Aorta (tissue), 5 donors: ENCODE measurements at regions not wholly inside any gene's neighbourhood (a gene's known extent, or its start where the extent isn't known, plus 50 kb on each side); places are given as distances from the start of the nearest gene placed in this dataset.

Experiments used
- ATAC-seq: fragments of 200-7000 bp; cut with Tn5 transposase; one replicate; pipeline ENCODE4 v1.9.1; 2022; ENCODE audit warnings: moderate library complexity; ENCODE audit not compliant: low FRiP score
- DNase-seq, 2 donors: peaks; one replicate each; pipeline ENCODE4 v3.0.0-alpha.2; 2020
- H3K27ac ChIP-seq, 2 donors: one replicate each; pipeline ENCODE4 v1.5.1; 2013; ENCODE audit warnings: low read length in 2 of 2, mild to moderate bottlenecking in 2 of 2, moderate library complexity in 2 of 2, control low read depth in 1 of 2, inconsistent platforms in 1 of 2, low read depth in 1 of 2
- H3K27me3 ChIP-seq, 2 donors: one replicate each; pipeline ENCODE4 v1.6.1; 2013; ENCODE audit warnings: control low read depth in 1 of 2, low read length in 1 of 2, mild to moderate bottlenecking in 1 of 2, moderate library complexity in 1 of 2; ENCODE audit not compliant: insufficient read depth in 2 of 2, control insufficient read depth in 1 of 2
- H3K36me3 ChIP-seq, 2 donors: one replicate each; pipeline ENCODE4 v1.6.1; 2013; ENCODE audit warnings: control low read depth in 1 of 2, low read length in 1 of 2, mild to moderate bottlenecking in 1 of 2; ENCODE audit not compliant: insufficient read depth in 2 of 2, control insufficient read depth in 1 of 2
- H3K4me1 ChIP-seq, 2 donors: one replicate each; pipeline ENCODE4 v1.6.1; 2013; ENCODE audit warnings: low read length in 2 of 2, control low read depth in 1 of 2, mild to moderate bottlenecking in 1 of 2, moderate library complexity in 1 of 2; ENCODE audit not compliant: insufficient read depth in 2 of 2, control insufficient read depth in 1 of 2
- H3K4me3 ChIP-seq, 2 donors: one replicate each; pipeline ENCODE4 v1.5.1; 2013; ENCODE audit warnings: low read length in 2 of 2, control low read depth in 1 of 2, mild to moderate bottlenecking in 1 of 2
- H3K9me3 ChIP-seq: one replicate; pipeline ENCODE4 v1.6.1; 2013; ENCODE audit warnings: mild to moderate bottlenecking, low read length; ENCODE audit not compliant: control insufficient read depth
- WGBS, 2 donors: extraction: QIAGEN DNeasy Blood & Tissue Kit; methylation state at CpG; one replicate each; pipeline ENCODE4 v1.1.7; 2013; 5-methylcytosine and 5-hydroxymethylcytosine counted together
- intact Hi-C, 2 donors: fragments of 100-400 bp; cut with DNase I; formaldehyde crosslinking; loops; one replicate each; pipeline versions ENCODE4 v1.14.2 to v1.15.0; 2022
- donor health status: healthy with polysubstance abuse.
- donor health status: Bipolar disorder and iron deficiency.
- donor health status: DM: no; HTN: no; CAD: no.
- donor health status: DM: no; HTN: no; CAD: no.
- donor health status: DM: yes; HTN: yes; CAD: no.

DNA sequence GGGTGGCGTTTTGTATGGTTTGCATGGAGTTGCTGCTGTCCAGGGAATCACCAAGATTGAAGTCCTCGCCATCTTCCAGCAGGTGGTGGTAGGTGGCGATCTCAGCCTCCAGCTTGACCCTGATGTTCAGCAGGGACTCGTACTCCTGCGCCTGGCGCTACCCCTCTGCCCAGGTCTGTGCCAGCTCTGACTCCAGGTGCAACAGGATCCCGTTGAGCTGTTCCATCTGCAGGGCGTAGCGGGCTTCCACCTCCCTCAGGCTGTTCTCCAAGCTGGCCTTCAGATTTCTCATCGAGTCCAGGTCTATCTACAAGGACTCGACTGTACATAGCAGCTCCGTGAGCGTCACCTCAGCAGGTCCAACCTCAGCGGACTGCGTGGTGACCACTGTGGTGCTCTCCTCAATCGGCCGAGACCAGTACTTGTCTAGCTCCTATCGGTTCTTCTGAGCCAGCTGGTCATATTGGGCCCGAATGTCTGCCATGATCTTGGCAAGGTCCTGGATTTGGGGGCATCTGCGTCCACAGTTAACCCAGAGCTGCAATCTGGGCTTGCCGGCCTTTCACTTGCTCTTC, 1584.8 kb upstream of the ACO1 start:
- no peaks in the 10 kb centered on the region for H3K9me3 ChIP-seq
- WGBS, 2 donors: 88 to 93% methylated on average over 21 of the region's 21 CpGs
- H3K4me3 ChIP-seq: no peak overlapping the region
- ATAC-seq (no peak), DNase-seq (peak in 1 of 2 donors; percentile 32)
- no peaks in the 10 kb centered on the region for H3K27me3 ChIP-seq
- no peak overlapping the region for H3K27ac ChIP-seq
- H3K36me3 ChIP-seq: no peaks in the 10 kb centered on the region
- intact Hi-C loops: no loop called here
- H3K4me1 ChIP-seq: no peaks in the 10 kb centered on the region

DNA sequence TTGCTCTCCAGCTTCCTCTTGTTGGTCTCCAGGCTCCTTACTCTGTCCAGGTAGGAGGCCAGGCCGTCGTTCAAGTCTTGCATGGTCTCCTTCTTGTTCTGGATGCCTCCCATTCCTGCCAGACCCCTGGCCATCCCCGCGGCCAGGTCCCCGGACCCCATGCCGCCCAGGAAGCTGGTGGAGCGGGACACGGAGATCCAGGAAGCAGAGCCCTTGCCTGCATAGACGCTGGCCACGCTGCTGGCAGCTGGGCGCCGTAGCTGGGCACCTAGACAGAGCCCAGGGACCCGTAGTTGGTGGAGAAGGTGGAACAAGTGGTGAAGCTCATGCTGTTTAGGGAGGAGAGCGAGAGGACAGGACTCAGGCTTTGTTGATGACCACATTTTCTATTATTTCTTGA, 1584.0 kb upstream of the ACO1 start:
- 91 to 92% methylated on average over 14 of the region's 14 CpGs for WGBS, 2 donors
- H3K4me1 ChIP-seq: no peaks in the 10 kb centered on the region
- H3K9me3 ChIP-seq: no peaks in the 10 kb centered on the region
- intact Hi-C loops: no loop called here
- H3K27me3 ChIP-seq: no peaks in the 10 kb centered on the region
- DNase-seq: peak in 1 of 2 donors; percentile 52
- ATAC-seq: no peak
- H3K36me3 ChIP-seq: no peaks in the 10 kb centered on the region
- no peak overlapping the region for H3K4me3 ChIP-seq
- no peak overlapping the region for H3K27ac ChIP-seq

DNA sequence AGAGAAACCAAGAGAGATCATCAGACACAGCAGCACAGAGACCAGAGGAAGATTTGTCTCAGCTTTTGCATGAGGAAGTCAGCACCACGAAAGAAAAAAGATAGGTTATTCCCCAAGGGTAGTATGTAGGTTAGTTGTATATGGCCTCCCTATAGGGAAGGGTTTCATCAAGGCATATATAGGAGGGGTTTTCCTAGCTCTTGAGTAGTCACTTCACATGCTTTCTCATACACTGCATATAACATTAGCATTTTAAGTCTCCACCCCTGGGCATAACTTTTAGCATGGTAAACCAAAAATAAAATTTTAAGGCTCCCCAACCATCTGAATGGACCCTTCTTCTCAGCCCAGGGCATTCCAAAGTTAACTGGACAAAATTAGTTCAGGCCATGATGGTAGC, 1571.6 kb upstream of the ACO1 start:
- Histone ChIP-seq H3K36me3 (no peaks in the 10 kb centered on the region), H3K27me3 (no peaks in the 10 kb centered on the region), H3K4me3 (no peak overlapping the region), H3K27ac (no peak overlapping the region), H3K4me1 (no peaks in the 10 kb centered on the region), H3K9me3 (no peaks in the 10 kb centered on the region)
- 69 to 87% methylated on average over 1 of the region's 1 CpG for WGBS, 2 donors
- ATAC-seq: no peak
- intact Hi-C loops: no loop called here
- DNase-seq: no peak

DNA sequence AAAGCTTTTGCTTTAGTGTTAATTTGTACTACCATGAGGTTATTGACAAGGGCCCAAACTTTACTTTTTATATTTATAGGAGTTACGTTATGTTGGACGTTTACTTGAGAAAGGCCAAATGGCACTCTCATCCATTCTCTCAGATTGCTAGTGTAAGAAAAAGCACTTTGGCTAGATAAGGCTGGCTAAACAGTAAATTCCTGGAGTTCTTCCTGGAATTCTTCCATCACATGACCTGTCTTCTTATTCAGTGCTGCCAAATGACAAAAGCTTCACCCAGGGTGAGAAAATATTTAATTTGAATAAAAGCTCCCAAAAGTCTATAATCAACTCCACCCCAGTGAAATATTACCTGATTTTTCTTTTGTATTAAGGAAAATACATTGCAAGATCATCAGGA, 1568.9 kb upstream of the ACO1 start:
- H3K27me3 ChIP-seq: no peaks in the 10 kb centered on the region
- intact Hi-C loops: no loop called here
- DNase-seq (no peak), ATAC-seq (no peak)
- WGBS, 2 donors: 3 to 13% methylated on average over 2 of the region's 2 CpGs
- no peaks in the 10 kb centered on the region for H3K4me1 ChIP-seq
- H3K36me3 ChIP-seq: no peaks in the 10 kb centered on the region
- no peak overlapping the region for H3K27ac ChIP-seq
- H3K9me3 ChIP-seq: no peaks in the 10 kb centered on the region
- H3K4me3 ChIP-seq: no peak overlapping the region

DNA sequence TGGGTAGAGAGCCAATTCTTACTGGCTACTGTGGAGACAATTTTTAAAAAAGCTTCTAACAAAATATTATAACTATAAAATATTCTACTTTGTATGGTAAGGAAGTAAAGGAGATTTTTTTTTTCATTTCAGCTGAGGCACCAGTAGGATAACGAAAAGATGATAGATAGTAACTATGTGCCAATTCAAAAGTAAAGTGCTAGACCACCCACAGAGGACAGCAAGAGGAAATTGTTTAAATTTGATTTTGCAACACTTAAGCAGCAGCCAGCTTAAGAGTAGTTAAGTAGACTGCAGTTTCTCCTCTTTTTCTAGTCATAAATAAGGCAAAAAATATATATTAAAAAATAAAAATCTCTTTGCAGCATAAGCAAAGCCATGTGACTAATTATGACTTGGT, 1539.3 kb upstream of the ACO1 start:
- Histone ChIP-seq H3K9me3 (no peaks in the 10 kb centered on the region), H3K4me1 (no peaks in the 10 kb centered on the region), H3K27ac (no peak overlapping the region), H3K4me3 (no peak overlapping the region), H3K36me3 (no peaks in the 10 kb centered on the region), H3K27me3 (no peaks in the 10 kb centered on the region)
- intact Hi-C loops: no loop called here
- ATAC-seq (no peak), DNase-seq (no peak)
- WGBS, 2 donors: 34 to 59% methylated on average over 1 of the region's 1 CpG

DNA sequence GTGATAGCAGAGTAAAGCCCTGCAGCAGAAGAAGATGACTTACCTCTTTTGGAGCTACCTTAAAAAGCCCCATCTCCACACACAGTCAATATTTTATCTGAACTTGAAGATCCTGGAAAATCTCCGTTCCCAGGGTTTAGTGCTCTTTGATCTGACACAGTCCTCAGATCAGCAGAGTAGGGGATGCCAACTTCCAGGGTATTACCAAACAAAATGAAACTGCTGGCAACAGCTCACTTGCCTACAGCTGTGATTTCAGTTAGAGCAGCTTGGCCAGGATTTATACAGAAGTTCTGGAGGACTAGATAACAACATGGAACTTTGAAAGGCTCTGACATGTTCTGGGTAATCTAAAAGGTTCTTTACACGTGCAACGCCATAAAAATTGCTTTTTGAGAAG, 1537.8 kb upstream of the ACO1 start:
- intact Hi-C loops: no loop called here
- Histone ChIP-seq H3K36me3 (no peaks in the 10 kb centered on the region), H3K9me3 (no peaks in the 10 kb centered on the region), H3K27ac (no peak overlapping the region), H3K27me3 (no peaks in the 10 kb centered on the region), H3K4me1 (no peaks in the 10 kb centered on the region), H3K4me3 (no peak overlapping the region)
- WGBS, 2 donors: 40 to 56% methylated on average over 3 of the region's 3 CpGs
- ATAC-seq (no peak), DNase-seq (no peak)

DNA sequence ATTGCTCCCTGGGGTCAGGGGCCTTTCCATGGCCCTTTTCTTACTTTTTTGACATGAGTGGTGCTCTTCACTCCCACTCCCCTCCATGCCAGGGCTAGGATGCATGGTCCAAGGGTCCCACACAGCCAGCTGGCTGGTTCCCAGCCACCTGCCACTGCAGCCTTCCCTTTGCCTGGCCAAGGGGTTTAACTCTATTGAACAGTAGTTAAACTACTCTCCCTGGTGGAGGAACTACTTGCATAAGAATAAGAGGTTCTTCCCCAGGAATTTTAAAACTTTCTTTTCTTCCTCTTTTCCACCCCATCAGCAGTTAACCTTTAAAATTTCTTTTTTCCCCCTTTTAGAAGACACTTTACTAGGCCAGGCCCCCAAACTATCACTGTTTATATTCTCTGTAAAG, 1532.8 kb upstream of the ACO1 start:
- Histone ChIP-seq H3K36me3 (no peaks in the 10 kb centered on the region), H3K4me3 (no peak overlapping the region), H3K27ac (no peak overlapping the region), H3K4me1 (no peaks in the 10 kb centered on the region), H3K9me3 (no peaks in the 10 kb centered on the region), H3K27me3 (no peaks in the 10 kb centered on the region)
- no peak for ATAC-seq
- intact Hi-C loops: no loop called here
- DNase-seq: no peak

DNA sequence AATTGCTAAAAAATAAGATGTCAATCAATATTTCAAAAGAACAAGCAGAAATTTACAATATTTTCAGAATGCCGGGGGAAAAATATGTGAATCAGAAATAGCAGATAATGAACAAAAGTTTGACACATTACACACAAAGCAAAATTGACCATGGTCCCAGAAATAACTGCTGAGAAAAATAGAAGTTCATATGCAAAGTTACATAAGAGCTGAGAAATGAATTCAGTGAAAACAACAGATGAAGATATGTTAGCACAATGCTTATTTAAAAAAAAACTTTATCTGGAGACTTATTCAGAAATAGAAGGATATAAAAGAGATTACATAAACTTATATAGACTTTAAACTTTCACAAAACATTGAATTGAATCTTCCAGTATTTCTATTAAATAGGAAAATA, 1483.7 kb upstream of the ACO1 start:
- intact Hi-C loops: loop anchor here in 1 of 2 donors (5.0 kb wide), 1 partner anchor 143 kb away; no protein-coding TSS in a partner anchor
- Histone ChIP-seq H3K36me3 (no peaks in the 10 kb centered on the region), H3K4me1 (no peaks in the 10 kb centered on the region), H3K9me3 (no peaks in the 10 kb centered on the region), H3K27ac (no peak overlapping the region), H3K4me3 (no peak overlapping the region), H3K27me3 (no peaks in the 10 kb centered on the region)
- WGBS, 2 donors: 2 to 7% methylated on average over 1 of the region's 1 CpG
- no peak for DNase-seq
- no peak for ATAC-seq

DNA sequence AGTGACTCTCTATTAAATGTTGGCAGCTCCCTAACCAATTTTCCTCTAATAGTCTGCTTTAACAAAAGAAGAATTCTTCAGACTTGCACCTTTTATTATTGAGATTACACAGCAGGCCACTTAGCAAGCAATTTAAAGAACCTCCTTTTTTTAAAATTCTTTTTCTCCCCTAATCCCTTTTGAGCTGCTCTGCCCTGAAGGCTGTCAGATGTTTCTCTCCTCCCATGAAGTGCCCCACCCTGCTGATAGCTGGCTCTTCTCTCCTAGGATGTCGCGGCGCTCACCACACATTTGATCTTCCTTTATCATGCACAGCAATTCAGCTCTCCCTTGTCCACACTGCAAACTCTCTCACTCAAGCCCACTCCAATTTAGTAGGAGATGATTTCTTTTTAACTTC, 1471.1 kb upstream of the ACO1 start:
- H3K9me3 ChIP-seq: no peaks in the 10 kb centered on the region
- no peak overlapping the region for H3K27ac ChIP-seq
- H3K27me3 ChIP-seq: no peaks in the 10 kb centered on the region
- no peak overlapping the region for H3K4me3 ChIP-seq
- 49 to 50% methylated on average over 3 of the region's 3 CpGs for WGBS, 2 donors
- DNase-seq (peak in 1 of 2 donors; percentile 12), ATAC-seq (no peak)
- intact Hi-C loops: no loop called here
- H3K4me1 ChIP-seq: no peaks in the 10 kb centered on the region
- no peaks in the 10 kb centered on the region for H3K36me3 ChIP-seq
